ENCODE measurements at regions not wholly inside any gene's neighbourhood (a gene's known extent, or its start where the extent isn't known, plus 50 kb on each side); places are given as distances from the start of the nearest gene placed in this dataset.
"Not testable (repeated sequence)": the region's sequence is repeated elsewhere in the genome, so short reads cannot be mapped to it uniquely, and the experiment has no call there.

GRCh38 chr18:56436651-56437050, 201.7 kb downstream of the TXNL1 start:
- FAIRE-seq (no peak), DNase-seq (ENCODE audit: insufficient read length, low spot score) (no peak)
- TF ChIP-seq TAF1 (IDR thresholded peaks at IDR 0.05; ENCODE audit: low read depth, low read length): no peak
- no peak for TF ChIP-seq SPI1 (IDR thresholded peaks at IDR 0.05; ENCODE audit: low read depth, low read length)
- no peak for TF ChIP-seq PAX5 (IDR thresholded peaks at IDR 0.05; ENCODE audit: insufficient read depth, low read length, severe bottlenecking)
- no peak for TF ChIP-seq POLR2AphosphoS5 (IDR thresholded peaks at IDR 0.05; ENCODE audit: low read depth, low read length)
- TF ChIP-seq POLR2A (IDR thresholded peaks at IDR 0.05; ENCODE audit: low read depth, low read length): no peak
- no peak for TF ChIP-seq POU2F2 (IDR thresholded peaks at IDR 0.05; ENCODE audit: low read depth, low read length)

GRCh38 chr18:56433919-56434318, 204.5 kb downstream of the TXNL1 start:
- TF ChIP-seq TAF1 (IDR thresholded peaks at IDR 0.05; ENCODE audit: low read depth, low read length) (no peak), POLR2AphosphoS5 (IDR thresholded peaks at IDR 0.05; ENCODE audit: low read depth, low read length) (no peak), POLR2A (IDR thresholded peaks at IDR 0.05; ENCODE audit: low read depth, low read length) (no peak), SPI1 (IDR thresholded peaks at IDR 0.05; ENCODE audit: low read depth, low read length) (no peak), PAX5 (IDR thresholded peaks at IDR 0.05; ENCODE audit: insufficient read depth, low read length, severe bottlenecking) (no peak), POU2F2 (IDR thresholded peaks at IDR 0.05; ENCODE audit: low read depth, low read length) (no peak)
- FAIRE-seq: no peak
- DNase-seq (ENCODE audit: insufficient read length, low spot score): no peak

GRCh38 chr18:56431551-56431950, 206.8 kb downstream of the TXNL1 start:
- DNase-seq (ENCODE audit: insufficient read length, low spot score) (no peak), FAIRE-seq (no peak)
- TF ChIP-seq SPI1 (IDR thresholded peaks at IDR 0.05; ENCODE audit: low read depth, low read length) (no peak), PAX5 (IDR thresholded peaks at IDR 0.05; ENCODE audit: insufficient read depth, low read length, severe bottlenecking) (no peak), POLR2AphosphoS5 (IDR thresholded peaks at IDR 0.05; ENCODE audit: low read depth, low read length) (no peak), POLR2A (IDR thresholded peaks at IDR 0.05; ENCODE audit: low read depth, low read length) (no peak), TAF1 (IDR thresholded peaks at IDR 0.05; ENCODE audit: low read depth, low read length) (no peak), POU2F2 (IDR thresholded peaks at IDR 0.05; ENCODE audit: low read depth, low read length) (no peak)

- DNase-seq (ENCODE audit: insufficient read length, low spot score) (no peak), FAIRE-seq (no peak)
- no peak for TF ChIP-seq POLR2AphosphoS5 (IDR thresholded peaks at IDR 0.05; ENCODE audit: low read depth, low read length)
- TF ChIP-seq POU2F2 (IDR thresholded peaks at IDR 0.05; ENCODE audit: low read depth, low read length): no peak
- no peak for TF ChIP-seq POLR2A (IDR thresholded peaks at IDR 0.05; ENCODE audit: low read depth, low read length)
- TF ChIP-seq SPI1 (IDR thresholded peaks at IDR 0.05; ENCODE audit: low read depth, low read length): no peak
- TF ChIP-seq TAF1 (IDR thresholded peaks at IDR 0.05; ENCODE audit: low read depth, low read length): no peak
- TF ChIP-seq PAX5 (IDR thresholded peaks at IDR 0.05; ENCODE audit: insufficient read depth, low read length, severe bottlenecking): no peak
These were observed 214.8 kb downstream of the TXNL1 start for GRCh38 chr18:56423626-56424025.

DNA sequence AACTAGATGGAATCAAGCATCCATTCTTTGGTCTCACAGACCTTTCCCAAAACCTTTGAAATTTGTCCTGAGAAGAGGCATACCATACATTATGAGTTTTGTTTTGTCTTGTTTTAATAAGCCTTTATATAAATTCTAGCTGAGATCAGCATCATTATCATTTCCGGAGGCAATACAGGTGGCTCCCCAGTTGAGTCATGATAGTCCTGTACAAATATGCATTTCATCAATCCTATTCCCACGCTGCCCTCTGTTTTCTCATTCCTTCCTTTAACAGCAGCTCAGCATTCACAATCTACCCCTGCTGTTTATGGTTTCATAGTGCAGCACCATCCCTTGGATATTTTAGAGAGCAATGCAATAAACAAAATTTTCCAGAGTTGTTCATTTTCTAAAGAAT, 216.7 kb downstream of the TXNL1 start:
- DNase-seq (ENCODE audit: insufficient read length, low spot score) (no peak), FAIRE-seq (no peak)
- no peak for TF ChIP-seq POLR2A (IDR thresholded peaks at IDR 0.05; ENCODE audit: low read depth, low read length)
- no peak for TF ChIP-seq SPI1 (IDR thresholded peaks at IDR 0.05; ENCODE audit: low read depth, low read length)
- no peak for TF ChIP-seq PAX5 (IDR thresholded peaks at IDR 0.05; ENCODE audit: insufficient read depth, low read length, severe bottlenecking)
- TF ChIP-seq POLR2AphosphoS5 (IDR thresholded peaks at IDR 0.05; ENCODE audit: low read depth, low read length): no peak
- no peak for TF ChIP-seq TAF1 (IDR thresholded peaks at IDR 0.05; ENCODE audit: low read depth, low read length)
- TF ChIP-seq POU2F2 (IDR thresholded peaks at IDR 0.05; ENCODE audit: low read depth, low read length): no peak

- FAIRE-seq; DNase-seq (ENCODE audit: insufficient read length, low spot score): not testable (repeated sequence)
These were observed 217.5 kb downstream of the TXNL1 start for GRCh38 chr18:56420868-56421267.

DNA sequence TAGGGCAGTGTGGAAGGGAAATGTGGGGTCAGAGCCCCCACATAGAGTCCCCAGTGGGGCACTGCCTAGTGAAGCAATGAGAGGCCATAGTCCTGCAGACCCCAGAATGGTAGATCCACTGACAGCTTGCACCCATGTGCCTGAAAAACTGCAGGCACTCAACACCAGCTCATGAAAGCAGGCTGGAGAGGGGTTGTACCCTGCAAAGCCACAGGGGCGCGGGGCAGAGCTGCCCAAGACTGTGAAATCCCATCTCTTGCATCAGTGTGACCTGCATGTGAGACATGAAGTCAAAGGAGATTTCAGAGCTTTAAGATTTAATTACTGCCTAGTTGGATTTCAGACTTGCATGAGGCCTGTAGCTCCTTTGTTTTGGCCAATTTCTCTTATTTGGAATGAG, 224.0 kb downstream of the TXNL1 start:
- DNase-seq (ENCODE audit: insufficient read length, low spot score) (no peak), FAIRE-seq (no peak)
- TF ChIP-seq POU2F2 (IDR thresholded peaks at IDR 0.05; ENCODE audit: low read depth, low read length) (no peak), POLR2AphosphoS5 (IDR thresholded peaks at IDR 0.05; ENCODE audit: low read depth, low read length) (no peak), TAF1 (IDR thresholded peaks at IDR 0.05; ENCODE audit: low read depth, low read length) (no peak), POLR2A (IDR thresholded peaks at IDR 0.05; ENCODE audit: low read depth, low read length) (no peak), SPI1 (IDR thresholded peaks at IDR 0.05; ENCODE audit: low read depth, low read length) (no peak), PAX5 (IDR thresholded peaks at IDR 0.05; ENCODE audit: insufficient read depth, low read length, severe bottlenecking) (no peak)

GRCh38 chr18:56413862-56414261, 224.5 kb downstream of the TXNL1 start:
- FAIRE-seq (no peak), DNase-seq (ENCODE audit: insufficient read length, low spot score) (no peak)
- TF ChIP-seq POU2F2 (IDR thresholded peaks at IDR 0.05; ENCODE audit: low read depth, low read length): no peak
- TF ChIP-seq POLR2A (IDR thresholded peaks at IDR 0.05; ENCODE audit: low read depth, low read length): no peak
- no peak for TF ChIP-seq TAF1 (IDR thresholded peaks at IDR 0.05; ENCODE audit: low read depth, low read length)
- no peak for TF ChIP-seq POLR2AphosphoS5 (IDR thresholded peaks at IDR 0.05; ENCODE audit: low read depth, low read length)
- no peak for TF ChIP-seq PAX5 (IDR thresholded peaks at IDR 0.05; ENCODE audit: insufficient read depth, low read length, severe bottlenecking)
- no peak for TF ChIP-seq SPI1 (IDR thresholded peaks at IDR 0.05; ENCODE audit: low read depth, low read length)

DNA sequence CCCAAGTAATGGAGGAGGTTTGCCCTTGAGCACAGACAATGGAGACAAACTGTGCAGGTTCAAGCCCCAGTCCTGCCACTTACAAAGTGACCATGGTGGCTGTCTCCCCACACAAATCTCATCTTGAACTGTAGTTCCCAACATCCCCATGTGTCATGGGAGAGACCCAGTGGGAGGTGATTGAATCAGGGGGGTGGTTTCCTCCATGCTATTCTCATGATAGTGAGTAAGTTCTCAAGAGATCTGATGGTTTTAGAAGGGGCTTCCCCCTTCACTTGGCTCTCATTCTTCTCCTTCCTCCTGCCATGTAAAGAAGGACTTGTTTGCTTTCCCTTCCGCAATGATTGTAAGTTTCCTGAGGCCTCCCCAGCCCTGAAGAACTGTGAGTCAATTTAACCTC, 225.4 kb downstream of the TXNL1 start:
- TF ChIP-seq POLR2AphosphoS5 (IDR thresholded peaks at IDR 0.05; ENCODE audit: low read depth, low read length): no peak
- TF ChIP-seq POLR2A (IDR thresholded peaks at IDR 0.05; ENCODE audit: low read depth, low read length): no peak
- no peak for TF ChIP-seq TAF1 (IDR thresholded peaks at IDR 0.05; ENCODE audit: low read depth, low read length)
- TF ChIP-seq POU2F2 (IDR thresholded peaks at IDR 0.05; ENCODE audit: low read depth, low read length): no peak
- FAIRE-seq: no peak
- no peak for DNase-seq (ENCODE audit: insufficient read length, low spot score)

DNA sequence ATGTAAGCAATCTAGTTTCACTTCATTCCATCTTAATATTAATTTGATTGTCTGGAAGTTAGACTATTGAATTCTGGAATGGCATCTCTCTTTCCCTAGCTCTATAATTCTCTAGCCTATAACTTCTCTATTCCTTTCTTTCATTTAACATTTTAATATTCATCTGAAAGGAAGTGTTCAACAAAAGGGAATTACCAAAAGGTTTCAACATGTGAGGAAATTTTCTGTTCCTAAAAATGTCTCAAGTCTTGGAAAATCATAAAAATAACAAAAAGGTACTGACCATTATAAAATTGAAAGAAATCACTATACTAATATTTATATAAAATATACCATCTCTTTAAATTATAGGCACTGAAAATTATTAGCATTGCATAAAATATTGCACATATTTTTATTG, 228.7 kb downstream of the TXNL1 start:
- TF ChIP-seq SPI1 (IDR thresholded peaks at IDR 0.05; ENCODE audit: low read depth, low read length) (no peak), POLR2A (IDR thresholded peaks at IDR 0.05; ENCODE audit: low read depth, low read length) (no peak), PAX5 (IDR thresholded peaks at IDR 0.05; ENCODE audit: insufficient read depth, low read length, severe bottlenecking) (no peak), TAF1 (IDR thresholded peaks at IDR 0.05; ENCODE audit: low read depth, low read length) (no peak), POLR2AphosphoS5 (IDR thresholded peaks at IDR 0.05; ENCODE audit: low read depth, low read length) (no peak), POU2F2 (IDR thresholded peaks at IDR 0.05; ENCODE audit: low read depth, low read length) (no peak)
- FAIRE-seq (no peak), DNase-seq (ENCODE audit: insufficient read length, low spot score) (no peak)

All from GM12891 (cell line).